H1 (cell line): ENCODE measurements at regions not wholly inside any gene's neighbourhood (a gene's known extent, or its start where the extent isn't known, plus 50 kb on each side); places are given as distances from the start of the nearest gene placed in this dataset.

Source experiments
- NANOG ChIP-seq: IDR thresholded peaks from 2 replicates; pipeline ENCODE4 v1.6.1; 2011; ENCODE audit warnings: low read length, low read depth, mild to moderate bottlenecking, inconsistent platforms; ENCODE audit not compliant: insufficient read depth, poor library complexity, severe bottlenecking
- SAP30 ChIP-seq: fragments of 300-600 bp; sonication (generic); IDR thresholded peaks from 2 replicates; pipeline ENCODE4 v1.7.1; 2012; ENCODE audit warnings: low read length, moderate library complexity, mild to moderate bottlenecking, inconsistent platforms; ENCODE audit not compliant: insufficient read depth, insufficient replicate concordance
- SP2 ChIP-seq: IDR thresholded peaks from 2 replicates; pipeline ENCODE4 v1.6.1; 2012; ENCODE audit warnings: mild to moderate bottlenecking, low read length, inconsistent platforms
- TAF1 ChIP-seq: IDR thresholded peaks from 2 replicates; pipeline ENCODE4 v1.6.1; 2011; ENCODE audit warnings: mild to moderate bottlenecking, low read depth, low read length
- TF ChIP-seq, protein P1 (sequence below): fragments of 300-600 bp; sonication (generic); IDR thresholded peaks from 2 replicates; pipeline ENCODE4 v1.7.1; 2012; ENCODE audit warnings: low read length, moderate library complexity, mild to moderate bottlenecking, inconsistent platforms; ENCODE audit not compliant: insufficient replicate concordance

DNA sequence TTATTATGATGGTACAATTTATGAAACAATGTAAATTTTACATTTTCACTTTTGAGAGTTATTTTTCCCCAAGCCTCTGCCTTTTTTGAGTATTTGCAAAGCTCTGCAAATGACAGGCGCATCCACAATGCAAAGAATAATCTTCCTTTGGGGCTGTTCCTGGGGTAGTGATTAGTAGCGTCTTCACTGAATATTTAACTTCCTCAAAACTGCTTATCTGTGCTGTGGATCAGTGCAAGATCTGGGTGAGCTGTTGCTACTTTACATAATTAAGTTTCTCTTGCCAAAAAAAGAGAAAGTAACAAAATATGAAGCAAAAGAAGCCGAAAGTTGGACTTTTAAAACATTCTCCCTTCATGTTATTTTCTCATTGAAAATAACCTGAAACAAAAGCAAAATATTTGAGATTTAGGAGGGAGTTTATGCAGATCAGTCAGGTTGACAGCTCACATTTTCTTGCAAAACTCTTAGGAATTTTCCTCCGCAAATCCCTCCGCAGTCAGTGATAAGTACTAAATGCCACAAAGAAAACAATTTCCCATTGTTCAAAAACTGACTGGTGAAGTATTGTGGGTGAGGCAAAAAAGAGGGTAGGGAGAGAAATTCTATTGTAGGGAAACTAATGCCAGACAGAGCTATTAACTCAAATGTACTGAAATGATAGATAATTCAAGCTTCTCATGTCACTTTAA, 276.4 kb upstream of the B3GALT2 start (continued):
- TF ChIP-seq, protein P1, sequence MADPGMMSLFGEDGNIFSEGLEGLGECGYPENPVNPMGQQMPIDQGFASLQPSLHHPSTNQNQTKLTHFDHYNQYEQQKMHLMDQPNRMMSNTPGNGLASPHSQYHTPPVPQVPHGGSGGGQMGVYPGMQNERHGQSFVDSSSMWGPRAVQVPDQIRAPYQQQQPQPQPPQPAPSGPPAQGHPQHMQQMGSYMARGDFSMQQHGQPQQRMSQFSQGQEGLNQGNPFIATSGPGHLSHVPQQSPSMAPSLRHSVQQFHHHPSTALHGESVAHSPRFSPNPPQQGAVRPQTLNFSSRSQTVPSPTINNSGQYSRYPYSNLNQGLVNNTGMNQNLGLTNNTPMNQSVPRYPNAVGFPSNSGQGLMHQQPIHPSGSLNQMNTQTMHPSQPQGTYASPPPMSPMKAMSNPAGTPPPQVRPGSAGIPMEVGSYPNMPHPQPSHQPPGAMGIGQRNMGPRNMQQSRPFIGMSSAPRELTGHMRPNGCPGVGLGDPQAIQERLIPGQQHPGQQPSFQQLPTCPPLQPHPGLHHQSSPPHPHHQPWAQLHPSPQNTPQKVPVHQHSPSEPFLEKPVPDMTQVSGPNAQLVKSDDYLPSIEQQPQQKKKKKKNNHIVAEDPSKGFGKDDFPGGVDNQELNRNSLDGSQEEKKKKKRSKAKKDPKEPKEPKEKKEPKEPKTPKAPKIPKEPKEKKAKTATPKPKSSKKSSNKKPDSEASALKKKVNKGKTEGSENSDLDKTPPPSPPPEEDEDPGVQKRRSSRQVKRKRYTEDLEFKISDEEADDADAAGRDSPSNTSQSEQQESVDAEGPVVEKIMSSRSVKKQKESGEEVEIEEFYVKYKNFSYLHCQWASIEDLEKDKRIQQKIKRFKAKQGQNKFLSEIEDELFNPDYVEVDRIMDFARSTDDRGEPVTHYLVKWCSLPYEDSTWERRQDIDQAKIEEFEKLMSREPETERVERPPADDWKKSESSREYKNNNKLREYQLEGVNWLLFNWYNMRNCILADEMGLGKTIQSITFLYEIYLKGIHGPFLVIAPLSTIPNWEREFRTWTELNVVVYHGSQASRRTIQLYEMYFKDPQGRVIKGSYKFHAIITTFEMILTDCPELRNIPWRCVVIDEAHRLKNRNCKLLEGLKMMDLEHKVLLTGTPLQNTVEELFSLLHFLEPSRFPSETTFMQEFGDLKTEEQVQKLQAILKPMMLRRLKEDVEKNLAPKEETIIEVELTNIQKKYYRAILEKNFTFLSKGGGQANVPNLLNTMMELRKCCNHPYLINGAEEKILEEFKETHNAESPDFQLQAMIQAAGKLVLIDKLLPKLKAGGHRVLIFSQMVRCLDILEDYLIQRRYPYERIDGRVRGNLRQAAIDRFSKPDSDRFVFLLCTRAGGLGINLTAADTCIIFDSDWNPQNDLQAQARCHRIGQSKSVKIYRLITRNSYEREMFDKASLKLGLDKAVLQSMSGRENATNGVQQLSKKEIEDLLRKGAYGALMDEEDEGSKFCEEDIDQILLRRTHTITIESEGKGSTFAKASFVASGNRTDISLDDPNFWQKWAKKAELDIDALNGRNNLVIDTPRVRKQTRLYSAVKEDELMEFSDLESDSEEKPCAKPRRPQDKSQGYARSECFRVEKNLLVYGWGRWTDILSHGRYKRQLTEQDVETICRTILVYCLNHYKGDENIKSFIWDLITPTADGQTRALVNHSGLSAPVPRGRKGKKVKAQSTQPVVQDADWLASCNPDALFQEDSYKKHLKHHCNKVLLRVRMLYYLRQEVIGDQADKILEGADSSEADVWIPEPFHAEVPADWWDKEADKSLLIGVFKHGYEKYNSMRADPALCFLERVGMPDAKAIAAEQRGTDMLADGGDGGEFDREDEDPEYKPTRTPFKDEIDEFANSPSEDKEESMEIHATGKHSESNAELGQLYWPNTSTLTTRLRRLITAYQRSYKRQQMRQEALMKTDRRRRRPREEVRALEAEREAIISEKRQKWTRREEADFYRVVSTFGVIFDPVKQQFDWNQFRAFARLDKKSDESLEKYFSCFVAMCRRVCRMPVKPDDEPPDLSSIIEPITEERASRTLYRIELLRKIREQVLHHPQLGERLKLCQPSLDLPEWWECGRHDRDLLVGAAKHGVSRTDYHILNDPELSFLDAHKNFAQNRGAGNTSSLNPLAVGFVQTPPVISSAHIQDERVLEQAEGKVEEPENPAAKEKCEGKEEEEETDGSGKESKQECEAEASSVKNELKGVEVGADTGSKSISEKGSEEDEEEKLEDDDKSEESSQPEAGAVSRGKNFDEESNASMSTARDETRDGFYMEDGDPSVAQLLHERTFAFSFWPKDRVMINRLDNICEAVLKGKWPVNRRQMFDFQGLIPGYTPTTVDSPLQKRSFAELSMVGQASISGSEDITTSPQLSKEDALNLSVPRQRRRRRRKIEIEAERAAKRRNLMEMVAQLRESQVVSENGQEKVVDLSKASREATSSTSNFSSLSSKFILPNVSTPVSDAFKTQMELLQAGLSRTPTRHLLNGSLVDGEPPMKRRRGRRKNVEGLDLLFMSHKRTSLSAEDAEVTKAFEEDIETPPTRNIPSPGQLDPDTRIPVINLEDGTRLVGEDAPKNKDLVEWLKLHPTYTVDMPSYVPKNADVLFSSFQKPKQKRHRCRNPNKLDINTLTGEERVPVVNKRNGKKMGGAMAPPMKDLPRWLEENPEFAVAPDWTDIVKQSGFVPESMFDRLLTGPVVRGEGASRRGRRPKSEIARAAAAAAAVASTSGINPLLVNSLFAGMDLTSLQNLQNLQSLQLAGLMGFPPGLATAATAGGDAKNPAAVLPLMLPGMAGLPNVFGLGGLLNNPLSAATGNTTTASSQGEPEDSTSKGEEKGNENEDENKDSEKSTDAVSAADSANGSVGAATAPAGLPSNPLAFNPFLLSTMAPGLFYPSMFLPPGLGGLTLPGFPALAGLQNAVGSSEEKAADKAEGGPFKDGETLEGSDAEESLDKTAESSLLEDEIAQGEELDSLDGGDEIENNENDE = no peak
- TF ChIP-seq SAP30 = no peak
- no peak for TF ChIP-seq SP2
- TF ChIP-seq NANOG = no peak
- TF ChIP-seq TAF1 = no peak
